ENCODE measurements at regions not wholly inside any gene's neighbourhood (a gene's known extent, or its start where the extent isn't known, plus 50 kb on each side); places are given as distances from the start of the nearest gene placed in this dataset.

DNA sequence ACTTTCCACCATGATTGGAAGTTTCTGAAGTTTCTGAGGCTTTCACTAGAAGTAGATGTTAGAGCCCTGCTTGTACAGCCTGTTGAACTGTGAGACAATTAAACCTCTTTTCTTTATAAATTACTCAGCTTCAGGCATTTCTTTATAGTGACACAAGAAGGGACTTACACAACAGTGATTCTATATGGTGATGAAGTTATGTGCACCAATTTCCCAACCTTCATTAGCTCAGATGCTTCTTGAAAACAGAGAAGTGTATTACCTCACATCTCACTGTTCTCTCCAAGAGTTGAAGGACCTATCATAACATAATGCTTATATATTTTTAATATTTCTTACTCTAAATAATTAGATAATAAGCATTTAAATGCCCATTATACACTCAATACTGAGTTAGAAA is 202.1 kb upstream of the ANXA10 start:
- Histone ChIP-seq H3K4me1 (ENCODE audit: control insufficient read depth in 1 of 2, insufficient read depth in 2 of 2, low read length in 2 of 2) (peaks cover 0 to under 1% of the 10 kb centered on the region in 2 experiments; a peak in 1 of 4 replicates), H2AFZ (ENCODE audit: low read depth, low read length, poor library complexity, severe bottlenecking) (no peak overlapping the region), H3K9me3 (ENCODE audit: control insufficient read depth in 1 of 2, insufficient read depth in 1 of 2, low read depth in 1 of 2, low read length in 2 of 2) (peaks cover 0 to 7% of the 10 kb centered on the region in 2 experiments; a peak in 2 of 4 replicates), H3K9ac (ENCODE audit: low read length) (no peak overlapping the region), H3K4me3 (replicated peaks in 1 of 2; ENCODE audit: low read depth in 1 of 2, low read length in 2 of 2) (no peak overlapping the region), H3K36me3 (ENCODE audit: control insufficient read depth in 1 of 2, insufficient read depth in 2 of 2, low read length in 2 of 2) (no peaks in the 10 kb centered on the region), H3K4me2 (ENCODE audit: low read length) (no peak overlapping the region), H3K79me2 (ENCODE audit: insufficient read depth, low read length) (no peaks in the 10 kb centered on the region), H3K9me2 (ENCODE audit: insufficient read depth) (no peaks in the 10 kb centered on the region), H4K20me1 (ENCODE audit: insufficient read depth) (no peaks in the 10 kb centered on the region), H3K27ac (ENCODE audit: low read depth, low read length) (no peak overlapping the region), H3K27me3 (ENCODE audit: insufficient read depth, low read length) (no peaks in the 10 kb centered on the region)
- intact Hi-C loops (cut with micrococcal nuclease): no loop called here
- TF ChIP-seq RAD21 (IDR thresholded peaks at IDR 0.05; ENCODE audit: low read depth) (no peak), YY1 (IDR thresholded peaks at IDR 0.05; ENCODE audit: extremely low read depth, insufficient replicate concordance, low read depth, low read length) (no peak), POLR2AphosphoS5 (IDR thresholded peaks at IDR 0.05; ENCODE audit: low read depth, low read length) (no peak), EZH2phosphoT487 (IDR thresholded peaks at IDR 0.05; ENCODE audit: borderline replicate concordance) (no peak), CBX3 (IDR thresholded peaks at IDR 0.05; ENCODE audit: low read depth) (no peak), ZNF274 (IDR thresholded peaks at IDR 0.05; ENCODE audit: low read depth, low read length) (no peak), SP1 (IDR thresholded peaks at IDR 0.05; ENCODE audit: low read depth) (no peak), FOSL1 (IDR thresholded peaks at IDR 0.05; ENCODE audit: low read depth) (no peak), SIN3A (IDR thresholded peaks at IDR 0.05; ENCODE audit: low read depth) (no peak), CEBPB (IDR thresholded peaks at IDR 0.05; ENCODE audit: low read depth) (no peak), TCF7L2 (IDR thresholded peaks at IDR 0.05; ENCODE audit: borderline replicate concordance, extremely low read depth, insufficient read depth, insufficient read length) (no peak), ZFX (IDR thresholded peaks at IDR 0.05) (no peak), EZH2 (IDR thresholded peaks at IDR 0.05) (no peak)
- TF ChIP-seq, protein P1, sequence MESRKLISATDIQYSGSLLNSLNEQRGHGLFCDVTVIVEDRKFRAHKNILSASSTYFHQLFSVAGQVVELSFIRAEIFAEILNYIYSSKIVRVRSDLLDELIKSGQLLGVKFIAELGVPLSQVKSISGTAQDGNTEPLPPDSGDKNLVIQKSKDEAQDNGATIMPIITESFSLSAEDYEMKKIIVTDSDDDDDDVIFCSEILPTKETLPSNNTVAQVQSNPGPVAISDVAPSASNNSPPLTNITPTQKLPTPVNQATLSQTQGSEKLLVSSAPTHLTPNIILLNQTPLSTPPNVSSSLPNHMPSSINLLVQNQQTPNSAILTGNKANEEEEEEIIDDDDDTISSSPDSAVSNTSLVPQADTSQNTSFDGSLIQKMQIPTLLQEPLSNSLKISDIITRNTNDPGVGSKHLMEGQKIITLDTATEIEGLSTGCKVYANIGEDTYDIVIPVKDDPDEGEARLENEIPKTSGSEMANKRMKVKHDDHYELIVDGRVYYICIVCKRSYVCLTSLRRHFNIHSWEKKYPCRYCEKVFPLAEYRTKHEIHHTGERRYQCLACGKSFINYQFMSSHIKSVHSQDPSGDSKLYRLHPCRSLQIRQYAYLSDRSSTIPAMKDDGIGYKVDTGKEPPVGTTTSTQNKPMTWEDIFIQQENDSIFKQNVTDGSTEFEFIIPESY (IDR thresholded peaks at IDR 0.05; ENCODE audit: extremely low read depth, insufficient replicate concordance, low read length): no peak
- TF ChIP-seq, protein P2, sequence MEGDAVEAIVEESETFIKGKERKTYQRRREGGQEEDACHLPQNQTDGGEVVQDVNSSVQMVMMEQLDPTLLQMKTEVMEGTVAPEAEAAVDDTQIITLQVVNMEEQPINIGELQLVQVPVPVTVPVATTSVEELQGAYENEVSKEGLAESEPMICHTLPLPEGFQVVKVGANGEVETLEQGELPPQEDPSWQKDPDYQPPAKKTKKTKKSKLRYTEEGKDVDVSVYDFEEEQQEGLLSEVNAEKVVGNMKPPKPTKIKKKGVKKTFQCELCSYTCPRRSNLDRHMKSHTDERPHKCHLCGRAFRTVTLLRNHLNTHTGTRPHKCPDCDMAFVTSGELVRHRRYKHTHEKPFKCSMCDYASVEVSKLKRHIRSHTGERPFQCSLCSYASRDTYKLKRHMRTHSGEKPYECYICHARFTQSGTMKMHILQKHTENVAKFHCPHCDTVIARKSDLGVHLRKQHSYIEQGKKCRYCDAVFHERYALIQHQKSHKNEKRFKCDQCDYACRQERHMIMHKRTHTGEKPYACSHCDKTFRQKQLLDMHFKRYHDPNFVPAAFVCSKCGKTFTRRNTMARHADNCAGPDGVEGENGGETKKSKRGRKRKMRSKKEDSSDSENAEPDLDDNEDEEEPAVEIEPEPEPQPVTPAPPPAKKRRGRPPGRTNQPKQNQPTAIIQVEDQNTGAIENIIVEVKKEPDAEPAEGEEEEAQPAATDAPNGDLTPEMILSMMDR (IDR thresholded peaks at IDR 0.05 in 2 of 3, conservative IDR thresholded peaks at IDR 0.05 in 1 of 3; ENCODE audit: borderline replicate concordance in 1 of 3, insufficient read depth in 1 of 3, low read depth in 2 of 3, low read length in 2 of 3): no peak
- TF ChIP-seq, protein P3, sequence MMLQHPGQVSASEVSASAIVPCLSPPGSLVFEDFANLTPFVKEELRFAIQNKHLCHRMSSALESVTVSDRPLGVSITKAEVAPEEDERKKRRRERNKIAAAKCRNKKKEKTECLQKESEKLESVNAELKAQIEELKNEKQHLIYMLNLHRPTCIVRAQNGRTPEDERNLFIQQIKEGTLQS (IDR thresholded peaks at IDR 0.05): no peak
- TF ChIP-seq, protein P4, sequence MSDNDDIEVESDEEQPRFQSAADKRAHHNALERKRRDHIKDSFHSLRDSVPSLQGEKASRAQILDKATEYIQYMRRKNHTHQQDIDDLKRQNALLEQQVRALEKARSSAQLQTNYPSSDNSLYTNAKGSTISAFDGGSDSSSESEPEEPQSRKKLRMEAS (IDR thresholded peaks at IDR 0.05): no peak
- RAD21 ChIA-PET (ENCODE audit: low non-redundant PET in 1 of 2, low total read pairs in 2 of 2, uncharacterized antibody in 2 of 2, unreplicated experiment in 2 of 2): no interaction called here
- BruUV-seq (replicated peaks): no TSS peak
- CTCF ChIA-PET: no interaction called here
- ATAC-seq: no peak
- POLR2A ChIA-PET: no interaction called here
- no peak for DNase-seq (ENCODE audit: low read depth, low spot score)

Data from HCT116 (cell line).